ENCODE measurements at regions not wholly inside any gene's neighbourhood (a gene's known extent, or its start where the extent isn't known, plus 50 kb on each side); places are given as distances from the start of the nearest gene placed in this dataset.

DNA sequence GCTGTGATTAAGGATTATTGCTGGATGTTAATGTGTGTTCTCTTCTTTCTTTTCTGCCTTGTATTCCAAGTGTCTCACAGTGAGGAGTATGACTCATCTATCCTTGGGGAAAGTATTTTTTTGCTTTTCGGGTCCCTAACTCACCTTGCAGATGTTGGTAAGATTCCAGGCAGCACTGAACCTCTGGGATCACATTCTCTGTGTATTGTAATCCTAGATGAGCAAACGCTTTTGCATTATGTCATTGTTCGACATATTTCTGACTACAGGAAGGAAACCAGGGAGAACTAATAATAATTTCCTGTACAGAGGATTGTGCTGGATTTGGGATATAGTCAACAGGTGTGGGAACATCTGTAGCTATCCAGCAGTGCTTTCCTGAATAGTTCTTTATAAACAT is 246.1 kb upstream of the TUT7 start:
- H3K4me3 Mint-ChIP-seq: no peak overlapping the region

DNA sequence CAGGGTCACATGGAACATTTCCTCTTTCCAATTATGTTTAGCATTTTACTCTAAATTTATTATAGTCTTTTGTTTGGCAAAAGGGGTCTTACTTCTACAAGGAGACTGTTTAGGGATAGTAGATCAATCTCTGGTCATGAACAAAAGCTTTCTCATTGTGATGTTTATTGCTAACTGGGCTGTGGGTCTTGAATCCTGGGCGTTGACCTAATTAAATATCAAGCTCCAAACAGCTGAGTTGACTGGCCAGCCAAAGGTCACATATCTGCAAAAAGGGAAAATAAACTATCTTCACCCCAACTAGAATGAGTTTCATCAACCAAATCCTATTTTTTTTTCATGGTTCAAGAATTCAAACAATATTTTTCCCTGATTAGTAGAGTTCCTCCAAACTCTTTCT is 245.4 kb upstream of the TUT7 start:
- Mint-ChIP-seq H3K9me3 (peaks cover 0 to 2% (median 0%) of the 10 kb centered on the region in 7 donors), H3K36me3 (no peaks in the 10 kb centered on the region), H3K27me3 (peaks cover 3% of the 10 kb centered on the region), H3K4me1 (no peaks in the 10 kb centered on the region), H3K4me3 (no peak overlapping the region), H3K27ac (no peak overlapping the region)
- H3K9me3 ChIP-seq (ENCODE audit: control insufficient read depth in 2 of 2, low read length in 2 of 2): no peaks in the 10 kb centered on the region
- no peak for ATAC-seq (ENCODE audit: low read depth in 2 of 2)
- H3K27ac ChIP-seq (ENCODE audit: insufficient read depth, low read length, poor library complexity, severe bottlenecking): no peak overlapping the region
- no peaks in the 10 kb centered on the region for H3K27me3 ChIP-seq (ENCODE audit: control insufficient read depth, insufficient read depth, low read length)
- H3K4me3 ChIP-seq (ENCODE audit: low read depth, low read length): no peak overlapping the region
- no peaks in the 10 kb centered on the region for H3K36me3 ChIP-seq (ENCODE audit: control insufficient read depth, insufficient read depth, low read length)
- no peak for DNase-seq
- H3K4me1 ChIP-seq (ENCODE audit: control insufficient read depth, insufficient read depth, low read length, poor library complexity, severe bottlenecking): no peaks in the 10 kb centered on the region

More for the DNA sequence above, 246.1 kb upstream of the TUT7 start:
- peaks cover 0 to 2% (median 0%) of the 10 kb centered on the region in 7 donors for H3K9me3 Mint-ChIP-seq
- Histone ChIP-seq H3K27me3 (ENCODE audit: control insufficient read depth, insufficient read depth, low read length) (no peaks in the 10 kb centered on the region), H3K4me3 (ENCODE audit: low read depth, low read length) (no peak overlapping the region), H3K4me1 (ENCODE audit: control insufficient read depth, insufficient read depth, low read length, poor library complexity, severe bottlenecking) (no peaks in the 10 kb centered on the region), H3K9me3 (ENCODE audit: control insufficient read depth in 2 of 2, low read length in 2 of 2) (no peaks in the 10 kb centered on the region), H3K27ac (ENCODE audit: insufficient read depth, low read length, poor library complexity, severe bottlenecking) (no peak overlapping the region), H3K36me3 (ENCODE audit: control insufficient read depth, insufficient read depth, low read length) (no peaks in the 10 kb centered on the region)
- no peaks in the 10 kb centered on the region for H3K36me3 Mint-ChIP-seq
- H3K4me1 Mint-ChIP-seq: no peaks in the 10 kb centered on the region
- no peak for ATAC-seq (ENCODE audit: low read depth in 2 of 2)
- no peak overlapping the region for H3K27ac Mint-ChIP-seq
- H3K27me3 Mint-ChIP-seq: peaks cover 4% of the 10 kb centered on the region
- no peak for DNase-seq

GRCh38 chr9:86598411-86599239 is 244.4 kb upstream of the TUT7 start:
- Histone ChIP-seq H3K9me3 (ENCODE audit: control insufficient read depth in 2 of 2, low read length in 2 of 2) (no peaks in the 10 kb centered on the region), H3K27me3 (ENCODE audit: control insufficient read depth, insufficient read depth, low read length) (no peaks in the 10 kb centered on the region), H3K36me3 (ENCODE audit: control insufficient read depth, insufficient read depth, low read length) (no peaks in the 10 kb centered on the region), H3K4me1 (ENCODE audit: control insufficient read depth, insufficient read depth, low read length, poor library complexity, severe bottlenecking) (no peaks in the 10 kb centered on the region), H3K27ac (ENCODE audit: insufficient read depth, low read length, poor library complexity, severe bottlenecking) (no peak overlapping the region), H3K4me3 (ENCODE audit: low read depth, low read length) (no peak overlapping the region)
- DNase-seq (no peak), ATAC-seq (ENCODE audit: low read depth in 2 of 2) (no peak)
- Mint-ChIP-seq H3K27ac (no peak overlapping the region), H3K9me3 (no peaks in the 10 kb centered on the region), H3K36me3 (no peaks in the 10 kb centered on the region), H3K27me3 (no peaks in the 10 kb centered on the region), H3K4me3 (no peak overlapping the region), H3K4me1 (no peaks in the 10 kb centered on the region)

DNA sequence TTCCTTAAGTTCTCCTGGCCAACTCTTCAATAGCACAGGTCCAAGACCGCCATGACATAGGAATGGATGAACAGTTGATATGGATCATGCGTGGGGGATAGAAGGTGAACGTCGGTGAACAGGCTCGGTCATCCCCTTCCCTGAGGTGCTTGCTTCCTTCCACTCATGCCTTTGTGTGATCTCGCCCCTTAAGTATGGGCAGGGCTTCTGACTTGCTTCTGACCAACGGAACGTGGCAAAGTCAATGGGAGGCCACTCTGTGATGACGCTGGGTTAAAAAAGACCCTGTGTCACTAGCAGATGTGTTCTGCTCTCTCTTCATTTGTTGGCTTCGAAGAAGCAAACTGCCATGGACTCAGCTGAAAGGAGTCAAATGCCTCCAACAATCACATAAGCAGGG is 240.5 kb upstream of the TUT7 start:
- Histone ChIP-seq H3K36me3 (ENCODE audit: control insufficient read depth, insufficient read depth, low read length) (no peaks in the 10 kb centered on the region), H3K27ac (ENCODE audit: insufficient read depth, low read length, poor library complexity, severe bottlenecking) (no peak overlapping the region), H3K4me1 (ENCODE audit: control insufficient read depth, insufficient read depth, low read length, poor library complexity, severe bottlenecking) (no peaks in the 10 kb centered on the region), H3K27me3 (ENCODE audit: control insufficient read depth, insufficient read depth, low read length) (no peaks in the 10 kb centered on the region), H3K9me3 (ENCODE audit: control insufficient read depth in 2 of 2, low read length in 2 of 2) (no peaks in the 10 kb centered on the region), H3K4me3 (ENCODE audit: low read depth, low read length) (no peak overlapping the region)
- Mint-ChIP-seq H3K9me3 (peaks cover 0 to 2% (median 0%) of the 10 kb centered on the region in 7 donors), H3K27ac (no peak overlapping the region), H3K4me1 (no peaks in the 10 kb centered on the region), H3K27me3 (no peaks in the 10 kb centered on the region), H3K4me3 (no peak overlapping the region), H3K36me3 (no peaks in the 10 kb centered on the region)
- DNase-seq (no peak), ATAC-seq (ENCODE audit: low read depth in 2 of 2) (no peak)

- Mint-ChIP-seq H3K36me3 (no peaks in the 10 kb centered on the region), H3K9me3 (peaks cover 0 to 3% (median 0%) of the 10 kb centered on the region in 7 donors), H3K27me3 (no peaks in the 10 kb centered on the region), H3K4me1 (no peaks in the 10 kb centered on the region), H3K4me3 (no peak overlapping the region), H3K27ac (no peak overlapping the region)
- H3K27me3 ChIP-seq (ENCODE audit: control insufficient read depth, insufficient read depth, low read length): no peaks in the 10 kb centered on the region
- no peak for DNase-seq
- H3K4me3 ChIP-seq (ENCODE audit: low read depth, low read length): no peak overlapping the region
- no peak overlapping the region for H3K27ac ChIP-seq (ENCODE audit: insufficient read depth, low read length, poor library complexity, severe bottlenecking)
- no peaks in the 10 kb centered on the region for H3K4me1 ChIP-seq (ENCODE audit: control insufficient read depth, insufficient read depth, low read length, poor library complexity, severe bottlenecking)
- no peaks in the 10 kb centered on the region for H3K9me3 ChIP-seq (ENCODE audit: control insufficient read depth in 2 of 2, low read length in 2 of 2)
- ATAC-seq (ENCODE audit: low read depth in 2 of 2): no peak
- no peaks in the 10 kb centered on the region for H3K36me3 ChIP-seq (ENCODE audit: control insufficient read depth, insufficient read depth, low read length)
Measured at GRCh38 chr9:86591472-86591871, 237.3 kb upstream of the TUT7 start.

DNA sequence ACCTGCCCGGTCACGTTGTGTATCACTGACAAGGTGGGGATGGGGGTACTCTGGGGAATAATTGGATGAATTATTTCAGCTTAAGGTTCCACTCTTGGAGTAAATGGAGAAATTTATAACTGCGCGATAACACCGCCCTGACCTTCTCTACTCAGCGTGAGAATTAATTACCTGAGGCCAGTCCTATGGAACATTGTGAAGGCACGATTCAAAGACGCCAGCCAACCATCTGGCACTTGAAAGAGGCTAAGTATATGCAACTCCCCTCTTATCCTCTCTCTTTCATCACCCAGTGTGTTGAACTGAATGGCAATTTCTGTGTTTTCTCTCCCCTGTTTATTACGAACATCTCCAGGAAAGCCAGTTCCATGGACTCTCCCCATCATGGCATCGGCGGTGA is 235.5 kb upstream of the TUT7 start:
- H3K27me3 Mint-ChIP-seq: no peaks in the 10 kb centered on the region
- no peaks in the 10 kb centered on the region for H3K4me1 ChIP-seq (ENCODE audit: control insufficient read depth, insufficient read depth, low read length, poor library complexity, severe bottlenecking)
- no peak overlapping the region for H3K4me3 Mint-ChIP-seq
- no peaks in the 10 kb centered on the region for H3K27me3 ChIP-seq (ENCODE audit: control insufficient read depth, insufficient read depth, low read length)
- no peak overlapping the region for H3K4me3 ChIP-seq (ENCODE audit: low read depth, low read length)
- no peak overlapping the region for H3K27ac ChIP-seq (ENCODE audit: insufficient read depth, low read length, poor library complexity, severe bottlenecking)
- H3K4me1 Mint-ChIP-seq: peaks cover 0 to 2% (median 0%) of the 10 kb centered on the region in 4 donors
- DNase-seq (no peak), ATAC-seq (ENCODE audit: low read depth in 2 of 2) (no peak)
- no peak overlapping the region for H3K27ac Mint-ChIP-seq
- H3K36me3 Mint-ChIP-seq: no peaks in the 10 kb centered on the region
- no peaks in the 10 kb centered on the region for H3K36me3 ChIP-seq (ENCODE audit: control insufficient read depth, insufficient read depth, low read length)
- H3K9me3 ChIP-seq (ENCODE audit: control insufficient read depth in 2 of 2, low read length in 2 of 2): no peaks in the 10 kb centered on the region
- H3K9me3 Mint-ChIP-seq: peaks cover 0 to 3% (median 0%) of the 10 kb centered on the region in 7 donors

GRCh38 chr9:86589273-86589672 is 235.1 kb upstream of the TUT7 start:
- H3K4me1 Mint-ChIP-seq: peaks cover 0 to 2% (median 0%) of the 10 kb centered on the region in 4 donors
- no peaks in the 10 kb centered on the region for H3K36me3 Mint-ChIP-seq
- peaks cover 0 to 3% (median 0%) of the 10 kb centered on the region in 7 donors for H3K9me3 Mint-ChIP-seq
- Histone ChIP-seq H3K4me1 (ENCODE audit: control insufficient read depth, insufficient read depth, low read length, poor library complexity, severe bottlenecking) (no peaks in the 10 kb centered on the region), H3K36me3 (ENCODE audit: control insufficient read depth, insufficient read depth, low read length) (no peaks in the 10 kb centered on the region), H3K27ac (ENCODE audit: insufficient read depth, low read length, poor library complexity, severe bottlenecking) (no peak overlapping the region), H3K4me3 (ENCODE audit: low read depth, low read length) (no peak overlapping the region), H3K27me3 (ENCODE audit: control insufficient read depth, insufficient read depth, low read length) (no peaks in the 10 kb centered on the region), H3K9me3 (ENCODE audit: control insufficient read depth in 2 of 2, low read length in 2 of 2) (no peaks in the 10 kb centered on the region)
- ATAC-seq (ENCODE audit: low read depth in 2 of 2): no peak
- no peak for DNase-seq
- H3K27ac Mint-ChIP-seq: peak overlapping the region in 1 of 3 donors; percentile 38
- H3K27me3 Mint-ChIP-seq: no peaks in the 10 kb centered on the region
- no peak overlapping the region for H3K4me3 Mint-ChIP-seq

- H3K9me3 Mint-ChIP-seq: peaks cover 0 to 3% (median 0%) of the 10 kb centered on the region in 7 donors
- ATAC-seq (ENCODE audit: low read depth in 2 of 2) (no peak), DNase-seq (no peak)
- H3K4me1 Mint-ChIP-seq: peaks cover 0 to 2% (median 0%) of the 10 kb centered on the region in 4 donors
- H3K27me3 Mint-ChIP-seq: peaks cover 4% of the 10 kb centered on the region
- no peak overlapping the region for H3K27ac ChIP-seq (ENCODE audit: insufficient read depth, low read length, poor library complexity, severe bottlenecking)
- H3K36me3 ChIP-seq (ENCODE audit: control insufficient read depth, insufficient read depth, low read length): no peaks in the 10 kb centered on the region
- no peak overlapping the region for H3K4me3 ChIP-seq (ENCODE audit: low read depth, low read length)
- H3K27me3 ChIP-seq (ENCODE audit: control insufficient read depth, insufficient read depth, low read length): no peaks in the 10 kb centered on the region
- H3K9me3 ChIP-seq (ENCODE audit: control insufficient read depth in 2 of 2, low read length in 2 of 2): no peaks in the 10 kb centered on the region
- H3K4me1 ChIP-seq (ENCODE audit: control insufficient read depth, insufficient read depth, low read length, poor library complexity, severe bottlenecking): no peaks in the 10 kb centered on the region
- no peaks in the 10 kb centered on the region for H3K36me3 Mint-ChIP-seq
- no peak overlapping the region for H3K27ac Mint-ChIP-seq
- no peak overlapping the region for H3K4me3 Mint-ChIP-seq
Measured at GRCh38 chr9:86586144-86586494, 231.9 kb upstream of the TUT7 start.

Data from CD4-positive, CD25-positive, alpha-beta regulatory T cell (primary cell).